ENCODE measurements at regions not wholly inside any gene's neighbourhood (a gene's known extent, or its start where the extent isn't known, plus 50 kb on each side); places are given as distances from the start of the nearest gene placed in this dataset.
A peak's percentile ranks its signal among the peaks of the same experiment; 100 is the strongest.

DNA sequence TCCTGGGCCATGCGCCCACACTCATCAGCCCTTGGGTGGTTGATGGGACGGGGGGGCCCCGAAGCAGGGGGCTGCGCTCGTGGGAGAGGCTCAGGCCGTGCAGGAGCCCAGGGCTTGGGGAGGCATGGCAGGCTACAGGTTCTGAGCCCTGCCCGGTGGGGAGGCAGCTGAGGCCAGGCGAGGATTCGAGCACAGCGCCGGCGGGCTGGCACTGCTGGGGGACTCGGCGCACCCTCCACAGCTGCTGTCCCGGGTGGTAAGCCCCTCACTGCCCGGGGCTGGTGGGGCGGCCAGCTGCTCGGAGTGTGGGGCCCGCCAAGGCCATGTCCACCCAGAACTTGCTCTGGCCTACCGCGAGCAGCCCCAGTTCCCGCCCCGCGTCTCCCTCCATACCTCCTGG is 295.8 kb upstream of the SEL1L start:
- ATAC-seq = no peak
- 92 to 93% methylated on average over 24 of the region's 24 CpGs for WGBS, 2 donors

GRCh38 chr14:81831128-81831820 is 297.6 kb upstream of the SEL1L start:
- peaks cover 0 to 14% (median 0%) of the 10 kb centered on the region in 3 donors for H3K4me1 ChIP-seq
- intact Hi-C loops (cut with DNase I) = no loop called here
- H3K9me3 ChIP-seq = no peaks in the 10 kb centered on the region
- no peak for TF ChIP-seq CTCF (IDR thresholded peaks at IDR 0.05)
- H3K27ac ChIP-seq = peak overlapping the region in 2 of 4 donors; percentile 5 to 26
- ATAC-seq (peak in 3 of 4 donors; percentile 67 to 95 (median 94)), FAIRE-seq (no peak), DNase-seq (peak in 3 of 6 donors; percentile 18 to 62 (median 37))
- no peaks in the 10 kb centered on the region for H3K27me3 ChIP-seq
- H3K4me3 ChIP-seq = no peak overlapping the region
- no peaks in the 10 kb centered on the region for H3K36me3 ChIP-seq
- 41 to 52% methylated on average over 4 of the region's 4 CpGs for WGBS, 2 donors

More for the DNA sequence above, 295.8 kb upstream of the SEL1L start:
- Histone ChIP-seq H3K4me1 (peaks cover 0 to 14% (median 0%) of the 10 kb centered on the region in 3 donors), H3K27ac (no peak overlapping the region), H3K4me3 (no peak overlapping the region), H3K36me3 (no peaks in the 10 kb centered on the region), H3K27me3 (no peaks in the 10 kb centered on the region), H3K9me3 (no peaks in the 10 kb centered on the region)
- DNase-seq (peak in 3 of 6 donors; percentile 15 to 61 (median 50)), FAIRE-seq (no peak)
- intact Hi-C loops (cut with DNase I) = no loop called here
- no peak for TF ChIP-seq CTCF (IDR thresholded peaks at IDR 0.05)

DNA sequence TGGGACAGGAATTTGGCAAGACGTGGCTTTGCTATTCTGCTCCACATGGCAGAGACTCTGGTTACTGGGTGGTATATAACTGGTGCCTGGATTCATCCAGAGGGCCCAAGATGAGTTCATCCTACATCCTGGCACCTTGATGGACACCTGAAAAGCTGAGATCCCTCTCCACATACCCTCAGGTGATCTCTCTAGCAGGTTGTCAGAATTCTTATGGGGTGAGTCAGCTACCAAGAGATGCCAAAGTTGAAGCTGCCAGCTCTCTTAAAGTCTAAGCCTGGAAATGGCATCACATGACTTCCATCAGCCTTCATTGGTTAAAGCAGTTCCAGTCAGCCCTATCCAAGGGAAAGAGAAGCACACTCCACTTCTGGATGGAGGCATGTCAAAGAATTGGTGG is 300.7 kb upstream of the SEL1L start:
- no peaks in the 10 kb centered on the region for H3K9me3 ChIP-seq
- no peaks in the 10 kb centered on the region for H3K27me3 ChIP-seq
- H3K4me1 ChIP-seq = peaks cover 0 to 11% (median 0%) of the 10 kb centered on the region in 3 donors
- H3K4me3 ChIP-seq = no peak overlapping the region
- TF ChIP-seq CTCF (IDR thresholded peaks at IDR 0.05) = no peak
- WGBS, 2 donors = 25 to 33% methylated on average over 1 of the region's 1 CpG
- intact Hi-C loops (cut with DNase I) = no loop called here
- peak in 1 of 4 donors; percentile 12 for ATAC-seq
- no peak overlapping the region for H3K27ac ChIP-seq
- no peak for FAIRE-seq
- no peaks in the 10 kb centered on the region for H3K36me3 ChIP-seq
- no peak for DNase-seq

GRCh38 chr14:81837304-81837703 is 303.7 kb upstream of the SEL1L start:
- intact Hi-C loops (cut with DNase I) = no loop called here
- no peak for FAIRE-seq
- no peaks in the 10 kb centered on the region for H3K36me3 ChIP-seq

More at GRCh38 chr14:81837304-81837703, 303.7 kb upstream of the SEL1L start:
- no peak for TF ChIP-seq CTCF (IDR thresholded peaks at IDR 0.05)
- Histone ChIP-seq H3K9me3 (no peaks in the 10 kb centered on the region), H3K4me3 (no peak overlapping the region), H3K4me1 (no peaks in the 10 kb centered on the region), H3K27ac (no peak overlapping the region), H3K27me3 (no peaks in the 10 kb centered on the region)
- DNase-seq (no peak), ATAC-seq (no peak)
- WGBS, 2 donors = 71 to 89% methylated on average over 4 of the region's 4 CpGs
